ENCODE measurements at regions not wholly inside any gene's neighbourhood (a gene's known extent, or its start where the extent isn't known, plus 50 kb on each side); places are given as distances from the start of the nearest gene placed in this dataset.

GRCh38 chr2:12251121-12251520 is 465.6 kb upstream of the TRIB2 start:
- in situ Hi-C loops (cut with HindIII; ENCODE audit: low pct_unique_long_range_greater_than_20kb, low sequenced_read_pairs) = loop anchor here (5.0 kb wide), 1 partner anchor 36 kb away; no protein-coding TSS in a partner anchor
- Histone ChIP-seq H3K4me1 (ENCODE audit: control insufficient read depth, insufficient read depth, low read length) (no peaks in the 10 kb centered on the region), H3K27me3 (ENCODE audit: control insufficient read depth, insufficient read depth, low read length) (no peaks in the 10 kb centered on the region), H3K27ac (ENCODE audit: low read length) (no peak overlapping the region), H3K9me3 (ENCODE audit: control insufficient read depth, insufficient read depth, low read depth, low read length) (no peaks in the 10 kb centered on the region), H3K36me3 (ENCODE audit: control insufficient read depth, insufficient read depth, low read length) (no peaks in the 10 kb centered on the region), H3K4me3 (ENCODE audit: low read depth in 2 of 2, low read length in 2 of 2) (no peak overlapping the region)
- ATAC-seq (no peak), DNase-seq (ENCODE audit: low read depth, low spot score) (no peak)
- ChIA-PET POLR2A (no interaction called here), CTCF (no interaction called here)
- intact Hi-C loops (cut with micrococcal nuclease; ENCODE audit: unreplicated experiment) = no loop called here
- BruUV-seq (replicated peaks) = no TSS peak
- TF ChIP-seq REST (IDR thresholded peaks at IDR 0.05; ENCODE audit: insufficient read depth in 1 of 2, low read depth in 2 of 2, low read length in 1 of 2) = no peak
- no peak for TF ChIP-seq SIN3A (IDR thresholded peaks at IDR 0.05; ENCODE audit: borderline replicate concordance, insufficient read depth, low read depth, low read length)
- TF ChIP-seq TCF7L2 (IDR thresholded peaks at IDR 0.05; ENCODE audit: low read depth, low read length) = no peak
- no peak for TF ChIP-seq POLR2AphosphoS5 (IDR thresholded peaks at IDR 0.05; ENCODE audit: low read depth, low read length)
- no peak for TF ChIP-seq CTCF (IDR thresholded peaks at IDR 0.05)

- ChIA-PET POLR2A (no interaction called here), CTCF (no interaction called here)
- no peaks in the 10 kb centered on the region for H3K4me1 ChIP-seq (ENCODE audit: control insufficient read depth, insufficient read depth, low read length)
- H3K36me3 ChIP-seq (ENCODE audit: control insufficient read depth, insufficient read depth, low read length) = no peaks in the 10 kb centered on the region
- H3K27ac ChIP-seq (ENCODE audit: low read length) = no peak overlapping the region
- in situ Hi-C loops (cut with HindIII; ENCODE audit: low pct_unique_long_range_greater_than_20kb, low sequenced_read_pairs) (loop anchor here (5.0 kb wide), 1 partner anchor 36 kb away; no protein-coding TSS in a partner anchor), intact Hi-C loops (cut with micrococcal nuclease; ENCODE audit: unreplicated experiment) (no loop called here)
- TF ChIP-seq CTCF (IDR thresholded peaks at IDR 0.05) (no peak), REST (IDR thresholded peaks at IDR 0.05; ENCODE audit: insufficient read depth in 1 of 2, low read depth in 2 of 2, low read length in 1 of 2) (no peak)
- H3K9me3 ChIP-seq (ENCODE audit: control insufficient read depth, insufficient read depth, low read depth, low read length) = no peaks in the 10 kb centered on the region
- DNase-seq (ENCODE audit: low read depth, low spot score) (no peak), ATAC-seq (no peak)
- H3K4me3 ChIP-seq (ENCODE audit: low read depth in 2 of 2, low read length in 2 of 2) = no peak overlapping the region
- BruUV-seq (replicated peaks) = no TSS peak
- no peaks in the 10 kb centered on the region for H3K27me3 ChIP-seq (ENCODE audit: control insufficient read depth, insufficient read depth, low read length)
Observed at GRCh38 chr2:12251749-12252148, 465.0 kb upstream of the TRIB2 start.

Data from Panc1 (cell line).